Immature natural killer cell (primary cell): ENCODE measurements at regions not wholly inside any gene's neighbourhood (a gene's known extent, or its start where the extent isn't known, plus 50 kb on each side); places are given as distances from the start of the nearest gene placed in this dataset.

Experiments
- DNase-seq, 3 donors: peaks; one replicate each; pipeline ENCODE4 v3.0.0; 2022; ENCODE audit warnings: mixed read lengths in 1 of 3
- H3K27ac Mint-ChIP-seq, 6 donors: one replicate each; pipeline ENCODE4 v1.8.0; 2020; ENCODE audit warnings: mixed read lengths in 6 of 6, mild to moderate bottlenecking in 5 of 6, inconsistent platforms in 4 of 6, moderate library complexity in 3 of 6
- H3K27me3 Mint-ChIP-seq, 3 donors: one replicate each; pipeline ENCODE4 v1.8.0; 2020 to 2021; ENCODE audit warnings: low read depth in 3 of 3, mild to moderate bottlenecking in 3 of 3, mixed read lengths in 3 of 3, moderate library complexity in 3 of 3, inconsistent platforms in 1 of 3
- H3K36me3 Mint-ChIP-seq, 3 donors: one replicate each; pipeline ENCODE4 v1.8.0; 2020; ENCODE audit warnings: mixed read lengths in 3 of 3, inconsistent platforms in 2 of 3, mild to moderate bottlenecking in 2 of 3
- H3K4me1 Mint-ChIP-seq, 2 donors: one replicate each; pipeline ENCODE4 v1.8.0; 2020; ENCODE audit warnings: inconsistent platforms in 2 of 2, mild to moderate bottlenecking in 2 of 2, mixed read lengths in 2 of 2, moderate library complexity in 1 of 2
- H3K4me3 Mint-ChIP-seq, 5 donors: one replicate each; pipeline ENCODE4 v1.8.0; 2020; ENCODE audit warnings: mild to moderate bottlenecking in 5 of 5, mixed read lengths in 5 of 5, inconsistent platforms in 3 of 5, moderate library complexity in 3 of 5
- H3K9me3 Mint-ChIP-seq, 6 donors: one replicate each; pipeline ENCODE4 v1.8.0; 2020; ENCODE audit warnings: mild to moderate bottlenecking in 6 of 6, mixed read lengths in 6 of 6, inconsistent platforms in 4 of 6, moderate library complexity in 3 of 6

GRCh38 chr17:77906377-77906871 is 52.1 kb upstream of the TNRC6C start:
- H3K4me3 Mint-ChIP-seq, result no peak overlapping the region
- no peaks in the 10 kb centered on the region for H3K36me3 Mint-ChIP-seq
- peaks cover 0 to 3% of the 10 kb centered on the region in 2 donors for H3K4me1 Mint-ChIP-seq
- H3K27ac Mint-ChIP-seq, result no peak overlapping the region
- DNase-seq, result no peak
- peaks cover 5 to 11% (median 7%) of the 10 kb centered on the region in 3 donors for H3K27me3 Mint-ChIP-seq
- H3K9me3 Mint-ChIP-seq, result no peaks in the 10 kb centered on the region

- Mint-ChIP-seq H3K9me3 (no peaks in the 10 kb centered on the region), H3K27me3 (peaks cover 5 to 14% (median 7%) of the 10 kb centered on the region in 3 donors), H3K36me3 (no peaks in the 10 kb centered on the region), H3K4me1 (no peaks in the 10 kb centered on the region), H3K27ac (peak overlapping the region in 1 of 6 donors; percentile 46), H3K4me3 (no peak overlapping the region)
- no peak for DNase-seq
Observed at GRCh38 chr17:77907497-77908461, 50.7 kb upstream of the TNRC6C start.

- no peak for DNase-seq
- Mint-ChIP-seq H3K9me3 (no peaks in the 10 kb centered on the region), H3K4me3 (no peak overlapping the region), H3K27me3 (peaks cover 5 to 16% (median 7%) of the 10 kb centered on the region in 3 donors), H3K36me3 (no peaks in the 10 kb centered on the region), H3K27ac (no peak overlapping the region), H3K4me1 (no peaks in the 10 kb centered on the region)
Observed at GRCh38 chr17:77908501-77908900, 50.0 kb upstream of the TNRC6C start.
